PC-9 (cell line): ENCODE measurements at regions not wholly inside any gene's neighbourhood (a gene's known extent, or its start where the extent isn't known, plus 50 kb on each side); places are given as distances from the start of the nearest gene placed in this dataset.

Source experiments
- BruUV-seq: library from RNA; stranded (reverse); fragments of 400-500 nt; replicated peaks from 2 replicates; lab custom pipeline; 2021; lab: Mats Ljungman, UMichigan
- CTCF ChIA-PET: fragments of 300-600 bp; sonication (Branson Sonifier 250); formaldehyde crosslinking; loops from one replicate; lab custom pipeline; 2022; ENCODE audit warnings: antibody characterized with exemption; lab: Charles Lee
- POLR2A ChIA-PET: fragments of 300-600 bp; sonication (Branson Sonifier 250); formaldehyde crosslinking; loops from one replicate; lab custom pipeline; 2022; ENCODE audit warnings: antibody characterized with exemption; ENCODE audit not compliant: unreplicated experiment; lab: Charles Lee
- DNase-seq, 2 experiments: peaks; one replicate each; pipeline versions ENCODE4 v3.0.0 to v3.0.0-alpha.2; 2015 to 2022; ENCODE audit warnings: mixed read lengths in 1 of 2
- H2AFZ ChIP-seq: fragments of 200-600 bp; sonication (generic); 2 replicates; pipeline ENCODE4 v1.8.1; 2017; ENCODE audit warnings: antibody characterized with exemption
- H3F3A ChIP-seq: fragments of 200-600 bp; sonication (generic); 2 replicates; pipeline ENCODE4 v1.8.1; 2017; ENCODE audit warnings: antibody characterized with exemption, mild to moderate bottlenecking, low read depth; ENCODE audit not compliant: insufficient read depth
- H3K27ac ChIP-seq: fragments of 200-600 bp; sonication (generic); 2 replicates; pipeline ENCODE4 v1.6.1; 2016; ENCODE audit warnings: mixed run types
- H3K27me3 ChIP-seq: fragments of 200-600 bp; sonication (generic); 2 replicates; pipeline ENCODE4 v1.6.1; 2016; ENCODE audit warnings: low read depth, mixed run types; ENCODE audit not compliant: insufficient read depth
- H3K36me3 ChIP-seq: fragments of 200-600 bp; sonication (generic); 2 replicates; pipeline ENCODE4 v1.6.1; 2016; ENCODE audit warnings: low read depth, mixed run types
- H3K4me1 ChIP-seq: fragments of 200-600 bp; sonication (generic); replicated peaks from 2 replicates; pipeline ENCODE4 v1.6.1; 2016; ENCODE audit warnings: mixed run types; ENCODE audit not compliant: insufficient read depth
- H3K4me2 ChIP-seq: fragments of 200-600 bp; sonication (generic); 2 replicates; pipeline ENCODE4 v1.6.1; 2017; ENCODE audit warnings: mixed run types
- H3K4me3 ChIP-seq: fragments of 200-600 bp; sonication (generic); 2 replicates; pipeline ENCODE4 v1.6.1; 2016; ENCODE audit warnings: mixed run types
- H3K79me2 ChIP-seq: fragments of 200-600 bp; sonication (generic); 2 replicates; pipeline ENCODE4 v1.6.1; 2017; ENCODE audit warnings: low read depth, mixed run types
- H3K9me2 ChIP-seq: fragments of 200-600 bp; sonication (generic); 2 replicates; pipeline ENCODE4 v1.8.1; 2017; ENCODE audit warnings: mild to moderate bottlenecking; ENCODE audit not compliant: insufficient read depth
- H3K9me3 ChIP-seq: fragments of 200-600 bp; sonication (generic); 2 replicates; pipeline ENCODE4 v1.8.1; 2016; ENCODE audit warnings: low read depth; ENCODE audit not compliant: insufficient read depth
- H4K20me1 ChIP-seq: fragments of 200-600 bp; sonication (generic); 2 replicates; pipeline ENCODE4 v1.8.1; 2017; ENCODE audit not compliant: insufficient read depth
- CTCF ChIP-seq: fragments of 200-600 bp; sonication (generic); conservative IDR thresholded peaks from 2 replicates; pipeline ENCODE4 v1.6.1; 2017; ENCODE audit warnings: mixed run types, antibody characterized with exemption, mild to moderate bottlenecking, moderate library complexity
- EZH2 ChIP-seq: fragments of 200-600 bp; sonication (generic); IDR thresholded peaks from 2 replicates; pipeline ENCODE4 v1.8.0; 2017; ENCODE audit warnings: antibody characterized with exemption, low read depth
- intact Hi-C: fragments of 100-400 bp; cut with micrococcal nuclease; formaldehyde crosslinking; loops from one replicate; pipeline ENCODE4 v1.10.0; 2022; ENCODE audit not compliant: unreplicated experiment

GRCh38 chr9:698276-698675 lies 143.2 kb upstream of the DMRT1 start:
- Histone ChIP-seq H4K20me1 (no peaks in the 10 kb centered on the region), H2AFZ (no peak overlapping the region), H3K4me3 (no peak overlapping the region), H3K27me3 (no peaks in the 10 kb centered on the region), H3K4me1 (peaks cover 40% of the 10 kb centered on the region), H3K27ac (no peak overlapping the region), H3K79me2 (no peaks in the 10 kb centered on the region), H3F3A (peaks cover 28% of the 10 kb centered on the region), H3K36me3 (no peaks in the 10 kb centered on the region), H3K9me3 (no peaks in the 10 kb centered on the region), H3K4me2 (no peak overlapping the region), H3K9me2 (no peaks in the 10 kb centered on the region)
- TF ChIP-seq CTCF (no peak), EZH2 (no peak)
- intact Hi-C loops: loop anchor here (5.0 to 10.0 kb wide), 2 partner anchors 54 to 83 kb away; no protein-coding TSS in a partner anchor
- CTCF ChIA-PET: no interaction called here
- DNase-seq: no peak
- POLR2A ChIA-PET: no interaction called here
- BruUV-seq: no TSS peak

- Histone ChIP-seq H3K9me2 (no peaks in the 10 kb centered on the region), H3F3A (peaks cover 25% of the 10 kb centered on the region), H3K27ac (no peak overlapping the region), H3K4me3 (no peak overlapping the region), H2AFZ (no peak overlapping the region), H3K79me2 (no peaks in the 10 kb centered on the region), H4K20me1 (no peaks in the 10 kb centered on the region), H3K4me1 (peaks cover 33% of the 10 kb centered on the region), H3K36me3 (no peaks in the 10 kb centered on the region), H3K4me2 (no peak overlapping the region), H3K9me3 (no peaks in the 10 kb centered on the region), H3K27me3 (no peaks in the 10 kb centered on the region)
- intact Hi-C loops: loop anchor here (5.0 to 10.0 kb wide), 2 partner anchors 53 to 84 kb away; no protein-coding TSS in a partner anchor
- TF ChIP-seq EZH2 (no peak), CTCF (no peak)
- ChIA-PET CTCF (no interaction called here), POLR2A (no interaction called here)
- BruUV-seq: no TSS peak
- no peak for DNase-seq
Observed at GRCh38 chr9:698954-699353, 142.5 kb upstream of the DMRT1 start.

GRCh38 chr9:699396-699795 lies 142.1 kb upstream of the DMRT1 start:
- no peaks in the 10 kb centered on the region for H3K9me2 ChIP-seq
- no peak overlapping the region for H2AFZ ChIP-seq
- intact Hi-C loops: loop anchor here (5.0 to 10.0 kb wide), 2 partner anchors 53 to 85 kb away; no protein-coding TSS in a partner anchor
- H3K4me2 ChIP-seq: no peak overlapping the region
- H3K4me1 ChIP-seq: peaks cover 29% of the 10 kb centered on the region
- no peak overlapping the region for H3K4me3 ChIP-seq
- no peaks in the 10 kb centered on the region for H3K9me3 ChIP-seq
- CTCF ChIA-PET: no interaction called here
- no peak overlapping the region for H3K27ac ChIP-seq
- TF ChIP-seq EZH2: no peak
- TF ChIP-seq CTCF: no peak
- H3K27me3 ChIP-seq: no peaks in the 10 kb centered on the region
- POLR2A ChIA-PET: no interaction called here
- H4K20me1 ChIP-seq: no peaks in the 10 kb centered on the region
- no TSS peak for BruUV-seq
- peaks cover 21% of the 10 kb centered on the region for H3F3A ChIP-seq
- H3K79me2 ChIP-seq: no peaks in the 10 kb centered on the region
- no peak for DNase-seq
- H3K36me3 ChIP-seq: no peaks in the 10 kb centered on the region
